H9 (cell line): ENCODE measurements at regions not wholly inside any gene's neighbourhood (a gene's known extent, or its start where the extent isn't known, plus 50 kb on each side); places are given as distances from the start of the nearest gene placed in this dataset.

Experiments used
- DNase-seq: peaks from one replicate; pipeline ENCODE4 v3.0.0-alpha.2; 2017
- H2AFZ ChIP-seq: one replicate; pipeline ENCODE4 v1.6.1; 2013; ENCODE audit warnings: mild to moderate bottlenecking, low read length, control low read depth, moderate library complexity
- H2AK5ac ChIP-seq: 2 replicates; pipeline ENCODE4 v1.6.1; 2013; ENCODE audit warnings: low read length, control low read depth, mixed read lengths; ENCODE audit not compliant: insufficient read length
- H2BK120ac ChIP-seq: one replicate; pipeline ENCODE4 v1.6.1; 2013; ENCODE audit warnings: low read depth, mild to moderate bottlenecking, low read length, control low read depth, inconsistent platforms; ENCODE audit not compliant: poor library complexity, severe bottlenecking
- H2BK12ac ChIP-seq: 2 replicates; pipeline ENCODE4 v1.6.1; 2013; ENCODE audit warnings: low read length, control low read depth, mixed read lengths, low read depth; ENCODE audit not compliant: insufficient read length
- H2BK15ac ChIP-seq: 2 replicates; pipeline ENCODE4 v1.6.1; 2013; ENCODE audit warnings: low read depth, low read length, control low read depth
- H2BK20ac ChIP-seq: one replicate; pipeline ENCODE4 v1.6.1; 2013; ENCODE audit warnings: low read depth, mild to moderate bottlenecking, low read length, control low read depth, inconsistent platforms; ENCODE audit not compliant: poor library complexity, severe bottlenecking
- H2BK5ac ChIP-seq: 2 replicates; pipeline ENCODE4 v1.6.1; 2013; ENCODE audit warnings: low read length, control low read depth, mixed read lengths; ENCODE audit not compliant: insufficient read length
- H3K14ac ChIP-seq: 2 replicates; pipeline ENCODE4 v1.6.1; 2013; ENCODE audit warnings: low read length, control low read depth; ENCODE audit not compliant: insufficient read depth
- H3K18ac ChIP-seq: 2 replicates; pipeline ENCODE4 v1.6.1; 2013; ENCODE audit warnings: low read depth, mild to moderate bottlenecking, mixed read lengths, low read length, control low read depth; ENCODE audit not compliant: insufficient read length
- H3K23ac ChIP-seq: 2 replicates; pipeline ENCODE4 v1.6.1; 2013; ENCODE audit warnings: low read length, control low read depth, mixed read lengths, low read depth; ENCODE audit not compliant: insufficient read length
- H3K23me2 ChIP-seq: 2 replicates; pipeline ENCODE4 v1.6.1; 2013; ENCODE audit warnings: low read depth, mild to moderate bottlenecking, mixed read lengths, low read length, control low read depth; ENCODE audit not compliant: insufficient read length, poor library complexity, severe bottlenecking
- H3K27ac ChIP-seq: 2 replicates; pipeline ENCODE4 v1.5.1; 2013; ENCODE audit warnings: low read length, control low read depth, mixed read lengths, low read depth; ENCODE audit not compliant: insufficient read length
- H3K27me3 ChIP-seq: 2 replicates; pipeline ENCODE4 v1.6.1; 2013; ENCODE audit warnings: low read length, control low read depth, inconsistent platforms; ENCODE audit not compliant: insufficient read depth
- H3K4ac ChIP-seq: 2 replicates; pipeline ENCODE4 v1.6.1; 2013; ENCODE audit warnings: low read depth, mild to moderate bottlenecking, control low read depth, inconsistent platforms, low read length, moderate library complexity
- H3K4me1 ChIP-seq: 2 replicates; pipeline ENCODE4 v1.6.1; 2013; ENCODE audit warnings: low read length, control low read depth, inconsistent platforms; ENCODE audit not compliant: insufficient read depth
- H3K4me2 ChIP-seq: 2 replicates; pipeline ENCODE4 v1.6.1; 2013; ENCODE audit warnings: low read length, control low read depth, mixed read lengths; ENCODE audit not compliant: insufficient read length, insufficient read depth
- H3K56ac ChIP-seq: 2 replicates; pipeline ENCODE4 v1.6.1; 2013; ENCODE audit warnings: low read depth, mild to moderate bottlenecking, mixed read lengths, low read length, control low read depth; ENCODE audit not compliant: insufficient read length
- H3K79me1 ChIP-seq: 2 replicates; pipeline ENCODE4 v1.6.1; 2013; ENCODE audit warnings: low read depth, mild to moderate bottlenecking, moderate library complexity, low read length, control low read depth, inconsistent platforms; ENCODE audit not compliant: insufficient read depth, poor library complexity, severe bottlenecking
- H3K79me2 ChIP-seq: 2 replicates; pipeline ENCODE4 v1.6.1; 2013; ENCODE audit warnings: low read length, control low read depth, inconsistent platforms; ENCODE audit not compliant: insufficient read depth
- H3K9ac ChIP-seq: 2 replicates; pipeline ENCODE4 v1.6.1; 2013; ENCODE audit warnings: low read length, control low read depth, mixed read lengths; ENCODE audit not compliant: insufficient read length; ENCODE audit errors: extremely low read depth
- H3K9me3 ChIP-seq: one replicate; pipeline ENCODE4 v1.6.1; 2013; ENCODE audit warnings: low read depth, low read length, inconsistent platforms; ENCODE audit not compliant: control insufficient read depth
- H3T11ph ChIP-seq: one replicate; pipeline ENCODE4 v1.6.1; 2013; ENCODE audit warnings: mild to moderate bottlenecking, low read length, control low read depth, inconsistent platforms
- H4K20me1 ChIP-seq: one replicate; pipeline ENCODE4 v1.6.1; 2013; ENCODE audit not compliant: control insufficient read depth, insufficient read length, insufficient read depth
- H4K5ac ChIP-seq: 2 replicates; pipeline ENCODE4 v1.6.1; 2013; ENCODE audit warnings: low read depth, mild to moderate bottlenecking, mixed read lengths, low read length, control low read depth; ENCODE audit not compliant: insufficient read length
- H4K8ac ChIP-seq: replicated peaks from 2 replicates; pipeline ENCODE4 v1.6.1; 2013; ENCODE audit warnings: low read length, control low read depth, mixed read lengths, low read depth; ENCODE audit not compliant: insufficient read length
- H4K91ac ChIP-seq: 2 replicates; pipeline ENCODE4 v1.6.1; 2013; ENCODE audit warnings: low read depth, mild to moderate bottlenecking, moderate library complexity, mixed read lengths, low read length, control low read depth; ENCODE audit not compliant: insufficient read length
- H3K27ac Mint-ChIP-seq, 3 experiments: 2 replicates in 2 of 3; 3 replicates in 1 of 3; pipeline ENCODE4 v1.8.0; 2020 to 2021; ENCODE audit warnings: mixed read lengths in 3 of 3, mild to moderate bottlenecking in 1 of 3, moderate library complexity in 1 of 3
- H3K27me3 Mint-ChIP-seq: 2 replicates; pipeline ENCODE4 v1.8.0; 2021; ENCODE audit warnings: low read depth, mild to moderate bottlenecking, moderate library complexity, mixed read lengths
- H3K36me3 Mint-ChIP-seq, 3 experiments: 2 replicates in 2 of 3; 3 replicates in 1 of 3; pipeline ENCODE4 v1.8.0; 2020 to 2021; ENCODE audit warnings: low read depth in 3 of 3, mixed read lengths in 3 of 3; ENCODE audit not compliant: insufficient read depth in 1 of 3
- H3K4me1 Mint-ChIP-seq, 2 experiments: 2 replicates each; pipeline ENCODE4 v1.8.0; 2020; ENCODE audit warnings: mixed read lengths in 2 of 2
- H3K4me3 Mint-ChIP-seq, 2 experiments: 2 replicates in 1 of 2; 3 replicates in 1 of 2; pipeline ENCODE4 v1.8.0; 2020 to 2021; ENCODE audit warnings: mild to moderate bottlenecking in 2 of 2, mixed read lengths in 2 of 2, moderate library complexity in 1 of 2
- H3K9me3 Mint-ChIP-seq, 2 experiments: 2 replicates in 1 of 2; 3 replicates in 1 of 2; pipeline ENCODE4 v1.8.0; 2020; ENCODE audit warnings: mild to moderate bottlenecking in 2 of 2, mixed read lengths in 2 of 2, moderate library complexity in 1 of 2
- CTCF ChIP-seq: fragments of 200-600 bp; sonication (generic); conservative IDR thresholded peaks from 3 replicates; pipeline ENCODE4 v1.8.0; 2021; ENCODE audit warnings: antibody characterized with exemption, mild to moderate bottlenecking
- WGBS: extraction: QIAGEN DNeasy Blood & Tissue Kit; methylation state at CpG from one replicate; pipeline ENCODE4 v1.1.7; 2013; ENCODE audit warnings: missing lambda C conversion rate, low lambda C conversion rate, mixed read lengths; ENCODE audit not compliant: insufficient read length; ENCODE audit errors: extremely low coverage; 5-methylcytosine and 5-hydroxymethylcytosine counted together

GRCh38 chr17:71682174-71682494 is 438.7 kb upstream of the SOX9 start:
- no peak overlapping the region for H3K56ac ChIP-seq
- H3K18ac ChIP-seq, result no peak overlapping the region
- H3K27me3 ChIP-seq, result no peaks in the 10 kb centered on the region
- H3K79me1 ChIP-seq, result no peaks in the 10 kb centered on the region
- H3K4me2 ChIP-seq, result no peak overlapping the region
- Mint-ChIP-seq H3K4me1 (no peaks in the 10 kb centered on the region), H3K27ac (no peak overlapping the region), H3K27me3 (no peaks in the 10 kb centered on the region), H3K4me3 (no peak overlapping the region), H3K36me3 (no peaks in the 10 kb centered on the region), H3K9me3 (no peaks in the 10 kb centered on the region)
- no peaks in the 10 kb centered on the region for H3K79me2 ChIP-seq
- no peaks in the 10 kb centered on the region for H3K23me2 ChIP-seq
- no peak overlapping the region for H2BK120ac ChIP-seq
- H2BK15ac ChIP-seq, result no peak overlapping the region
- no peak overlapping the region for H2BK5ac ChIP-seq
- H3K9me3 ChIP-seq, result no peaks in the 10 kb centered on the region
- no peak overlapping the region for H4K91ac ChIP-seq
- no peak overlapping the region for H4K5ac ChIP-seq
- H3K23ac ChIP-seq, result no peak overlapping the region
- no peak for TF ChIP-seq CTCF
- no peak overlapping the region for H2BK12ac ChIP-seq
- no peak overlapping the region for H2BK20ac ChIP-seq
- no peak overlapping the region for H4K8ac ChIP-seq
- no peak overlapping the region for H3K4ac ChIP-seq
- H3K14ac ChIP-seq, result no peak overlapping the region
- H3K9ac ChIP-seq, result no peak overlapping the region
- no peak overlapping the region for H2AK5ac ChIP-seq
- no peak for DNase-seq
- H3K27ac ChIP-seq, result no peak overlapping the region
- no CpG with 5 or more reads among the region's 1 CpG for WGBS
- H2AFZ ChIP-seq, result no peak overlapping the region
- H4K20me1 ChIP-seq, result no peaks in the 10 kb centered on the region
- H3K4me1 ChIP-seq, result no peaks in the 10 kb centered on the region
- no peak overlapping the region for H3T11ph ChIP-seq
